Activated CD8-positive, alpha-beta T cell treated with anti-CD3 and anti-CD28 coated beads for 36 hours (primary cell): ENCODE measurements at regions not wholly inside any gene's neighbourhood (a gene's known extent, or its start where the extent isn't known, plus 50 kb on each side); places are given as distances from the start of the nearest gene placed in this dataset.
"Not testable (repeated sequence)": the region's sequence is repeated elsewhere in the genome, so short reads cannot be mapped to it uniquely, and the experiment has no call there.

ENCODE experiments used
- ATAC-seq: fragments of 200-7000 bp; cut with Tn5 transposase; one replicate; pipeline ENCODE4 v1.10.0; 2021; ENCODE audit warnings: mild to moderate bottlenecking, moderate library complexity
- CTCF ChIA-PET: fragments of 350-600 bp; sonication (Branson Sonifier 250); formaldehyde crosslinking; loops from one replicate; lab custom pipeline; 2021; ENCODE audit warnings: antibody characterized with exemption; lab: Charles Lee
- POLR2A ChIA-PET: fragments of 350-600 bp; sonication (Branson Sonifier 250); formaldehyde crosslinking; loops from one replicate; lab custom pipeline; 2021; ENCODE audit warnings: antibody characterized with exemption; lab: Charles Lee
- DNase-seq: peaks from one replicate; pipeline ENCODE4 v3.0.0-alpha.2; 2020
- H3K27ac Mint-ChIP-seq: one replicate; pipeline ENCODE4 v1.8.0; 2021; ENCODE audit warnings: mild to moderate bottlenecking, mixed read lengths
- H3K27me3 Mint-ChIP-seq: one replicate; pipeline ENCODE4 v1.8.0; 2021; ENCODE audit warnings: mixed read lengths
- H3K36me3 Mint-ChIP-seq: one replicate; pipeline ENCODE4 v1.8.0; 2021; ENCODE audit warnings: low read depth, mixed read lengths
- H3K4me1 Mint-ChIP-seq: one replicate; pipeline ENCODE4 v1.8.0; 2021; ENCODE audit warnings: low read depth, mixed read lengths
- H3K4me3 Mint-ChIP-seq: one replicate; pipeline ENCODE4 v1.8.0; 2021; ENCODE audit warnings: mild to moderate bottlenecking, moderate library complexity, mixed read lengths
- H3K9me3 Mint-ChIP-seq: one replicate; pipeline ENCODE4 v1.8.0; 2021; ENCODE audit warnings: mixed read lengths
- CTCF ChIP-seq: fragments of 200-600 bp; IDR thresholded peaks from one replicate; pipeline ENCODE4 v1.8.0; 2022; ENCODE audit warnings: antibody characterized with exemption, mild to moderate bottlenecking
- intact Hi-C: fragments of 100-400 bp; cut with micrococcal nuclease; formaldehyde crosslinking; loops from one replicate; pipeline ENCODE4 v1.10.0; 2022

GRCh38 chr5:93682471-93683404, 58.7 kb downstream of the POU5F2 start:
- H3K4me1 Mint-ChIP-seq, ATAC-seq, H3K27me3 Mint-ChIP-seq, DNase-seq, H3K9me3 Mint-ChIP-seq, H3K36me3 Mint-ChIP-seq, H3K27ac Mint-ChIP-seq, POLR2A ChIA-PET, intact Hi-C loops, H3K4me3 Mint-ChIP-seq: not testable (repeated sequence)
- CTCF ChIA-PET, result interaction anchor here (1.0 kb wide), 1 partner anchor 11 kb away, joined by 3 read pairs; no protein-coding TSS in a partner anchor

- no peak overlapping the region for H3K4me3 Mint-ChIP-seq
- H3K36me3 Mint-ChIP-seq, result peaks cover 1% of the 10 kb centered on the region
- CTCF ChIA-PET, result interaction anchor here (1.0 kb wide), 1 partner anchor 13 kb away, joined by 3 read pairs; no protein-coding TSS in a partner anchor
- H3K4me1 Mint-ChIP-seq, result no peaks in the 10 kb centered on the region
- DNase-seq, result no peak
- H3K27ac Mint-ChIP-seq, result no peak overlapping the region
- TF ChIP-seq CTCF, result no peak
- POLR2A ChIA-PET, result interaction anchor here (0.9 kb wide), 1 partner anchor 59 kb away, joined by 3 read pairs; no protein-coding TSS in a partner anchor
- no peak for ATAC-seq
- H3K27me3 Mint-ChIP-seq, result no peaks in the 10 kb centered on the region
- intact Hi-C loops, result no loop called here
- H3K9me3 Mint-ChIP-seq, result no peaks in the 10 kb centered on the region
Observed at GRCh38 chr5:93681432-93681831, 60.0 kb downstream of the POU5F2 start.

- DNase-seq (no peak), ATAC-seq (no peak)
- Mint-ChIP-seq H3K27ac (no peak overlapping the region), H3K27me3 (no peaks in the 10 kb centered on the region), H3K9me3 (no peaks in the 10 kb centered on the region), H3K36me3 (no peaks in the 10 kb centered on the region), H3K4me3 (no peak overlapping the region), H3K4me1 (peaks cover 3% of the 10 kb centered on the region)
- POLR2A ChIA-PET, result no interaction called here
- intact Hi-C loops, result no loop called here
- CTCF ChIA-PET, result no interaction called here
- no peak for TF ChIP-seq CTCF
Observed at GRCh38 chr5:93677359-93677891, 64.0 kb downstream of the POU5F2 start.

GRCh38 chr5:93676704-93677103, 64.7 kb downstream of the POU5F2 start:
- Mint-ChIP-seq H3K9me3 (no peaks in the 10 kb centered on the region), H3K27ac (no peak overlapping the region), H3K36me3 (no peaks in the 10 kb centered on the region), H3K27me3 (no peaks in the 10 kb centered on the region), H3K4me1 (peaks cover 3% of the 10 kb centered on the region), H3K4me3 (no peak overlapping the region)
- ATAC-seq (no peak), DNase-seq (no peak)
- ChIA-PET CTCF (interaction anchor here (0.7 to 1.9 kb wide), 2 partner anchors 10 to 794 kb away, joined by 3 to 4 read pairs; no protein-coding TSS in a partner anchor), POLR2A (no interaction called here)
- intact Hi-C loops, result no loop called here
- TF ChIP-seq CTCF, result no peak

GRCh38 chr5:93675460-93676450, 65.6 kb downstream of the POU5F2 start:
- ATAC-seq (no peak), DNase-seq (no peak)
- TF ChIP-seq CTCF, result no peak
- no peak overlapping the region for H3K4me3 Mint-ChIP-seq
- intact Hi-C loops, result no loop called here
- no peaks in the 10 kb centered on the region for H3K9me3 Mint-ChIP-seq
- no peaks in the 10 kb centered on the region for H3K27me3 Mint-ChIP-seq
- no peak overlapping the region for H3K27ac Mint-ChIP-seq
- H3K36me3 Mint-ChIP-seq, result no peaks in the 10 kb centered on the region
- ChIA-PET CTCF (interaction anchor here (0.7 to 1.9 kb wide), 2 partner anchors 9 to 795 kb away, joined by 3 to 4 read pairs; no protein-coding TSS in a partner anchor), POLR2A (no interaction called here)
- peaks cover 3% of the 10 kb centered on the region for H3K4me1 Mint-ChIP-seq
